Fibroblast of mammary gland (primary cell): ENCODE measurements at regions not wholly inside any gene's neighbourhood (a gene's known extent, or its start where the extent isn't known, plus 50 kb on each side); places are given as distances from the start of the nearest gene placed in this dataset.

ENCODE experiments used
- DNase-seq: peaks from one replicate; pipeline ENCODE4 v3.0.0-alpha.2; 2010; ENCODE audit warnings: low read depth
- H3K4me3 ChIP-seq: 2 replicates; pipeline ENCODE4 v1.5.1; 2011; ENCODE audit warnings: low read depth, mild to moderate bottlenecking, low read length, moderate library complexity; ENCODE audit not compliant: control insufficient read depth
- TF ChIP-seq, protein P1 (sequence below): conservative IDR thresholded peaks from 2 replicates; pipeline ENCODE4 v1.5.1; 2011; ENCODE audit warnings: low read depth, low read length, inconsistent platforms; ENCODE audit not compliant: control insufficient read depth, insufficient read depth

- H3K4me3 ChIP-seq, result no peak overlapping the region
- DNase-seq, result no peak
- TF ChIP-seq, protein P1, sequence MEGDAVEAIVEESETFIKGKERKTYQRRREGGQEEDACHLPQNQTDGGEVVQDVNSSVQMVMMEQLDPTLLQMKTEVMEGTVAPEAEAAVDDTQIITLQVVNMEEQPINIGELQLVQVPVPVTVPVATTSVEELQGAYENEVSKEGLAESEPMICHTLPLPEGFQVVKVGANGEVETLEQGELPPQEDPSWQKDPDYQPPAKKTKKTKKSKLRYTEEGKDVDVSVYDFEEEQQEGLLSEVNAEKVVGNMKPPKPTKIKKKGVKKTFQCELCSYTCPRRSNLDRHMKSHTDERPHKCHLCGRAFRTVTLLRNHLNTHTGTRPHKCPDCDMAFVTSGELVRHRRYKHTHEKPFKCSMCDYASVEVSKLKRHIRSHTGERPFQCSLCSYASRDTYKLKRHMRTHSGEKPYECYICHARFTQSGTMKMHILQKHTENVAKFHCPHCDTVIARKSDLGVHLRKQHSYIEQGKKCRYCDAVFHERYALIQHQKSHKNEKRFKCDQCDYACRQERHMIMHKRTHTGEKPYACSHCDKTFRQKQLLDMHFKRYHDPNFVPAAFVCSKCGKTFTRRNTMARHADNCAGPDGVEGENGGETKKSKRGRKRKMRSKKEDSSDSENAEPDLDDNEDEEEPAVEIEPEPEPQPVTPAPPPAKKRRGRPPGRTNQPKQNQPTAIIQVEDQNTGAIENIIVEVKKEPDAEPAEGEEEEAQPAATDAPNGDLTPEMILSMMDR, result no peak
These were observed 465.4 kb downstream of the ICE1 start for GRCh38 chr5:5887833-5888232.

GRCh38 chr5:5886812-5887486, 464.5 kb downstream of the ICE1 start:
- TF ChIP-seq, protein P1, result no peak
- no peak overlapping the region for H3K4me3 ChIP-seq
- DNase-seq, result no peak

DNA sequence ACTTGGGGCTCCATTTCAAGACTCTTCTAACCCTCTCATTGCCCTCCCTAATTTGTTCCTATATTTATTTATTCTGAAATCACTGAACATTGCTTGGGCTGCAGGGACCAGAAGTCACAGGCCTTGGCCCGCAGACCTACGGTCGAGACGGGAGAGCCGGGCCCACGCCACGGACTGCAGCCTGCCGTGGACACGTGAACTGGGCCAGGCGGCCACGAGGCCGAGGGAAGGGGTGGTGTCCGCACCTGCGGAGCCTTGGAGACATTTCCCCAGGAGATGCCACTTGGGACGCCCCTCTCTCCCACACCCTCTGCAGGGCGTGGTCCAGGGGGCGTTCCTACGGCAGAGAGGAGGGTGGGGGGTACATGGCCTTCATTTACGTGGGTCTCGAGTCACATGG, 463.9 kb downstream of the ICE1 start:
- no peak for DNase-seq
- TF ChIP-seq, protein P1, result no peak
- H3K4me3 ChIP-seq, result no peak overlapping the region

DNA sequence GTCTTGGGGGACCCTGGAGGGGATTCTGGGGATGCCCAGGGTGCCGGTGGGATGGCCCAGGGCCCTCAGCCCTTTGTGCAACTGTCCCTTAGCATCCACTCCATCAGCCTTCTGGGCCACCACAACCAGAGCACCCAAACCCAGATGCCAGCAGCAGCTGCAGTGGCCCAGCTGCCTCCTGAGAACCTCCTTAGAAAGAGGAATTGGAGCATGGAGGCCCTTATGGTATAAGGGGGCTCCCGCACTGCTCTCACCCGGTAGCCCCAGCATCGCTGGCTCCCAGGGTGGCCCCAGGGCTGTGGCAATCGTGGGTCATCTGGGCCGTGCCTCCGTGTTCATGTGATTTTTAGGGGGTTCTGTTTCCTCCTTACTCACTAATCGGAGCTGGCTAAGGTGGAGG, 463.3 kb downstream of the ICE1 start:
- DNase-seq, result no peak

GRCh38 chr5:5884593-5884992, 462.1 kb downstream of the ICE1 start:
- TF ChIP-seq, protein P1, result no peak
- no peak for DNase-seq
- H3K4me3 ChIP-seq, result no peak overlapping the region

More for the DNA sequence above, 463.3 kb downstream of the ICE1 start:
- no peak overlapping the region for H3K4me3 ChIP-seq
- TF ChIP-seq, protein P1, result no peak

GRCh38 chr5:5883562-5883961, 461.1 kb downstream of the ICE1 start:
- TF ChIP-seq, protein P1, result no peak
- no peak for DNase-seq
- H3K4me3 ChIP-seq, result no peak overlapping the region
